ENCODE measurements at regions not wholly inside any gene's neighbourhood (a gene's known extent, or its start where the extent isn't known, plus 50 kb on each side); places are given as distances from the start of the nearest gene placed in this dataset.

- Histone ChIP-seq H3K9me2 (ENCODE audit: insufficient read depth, low read length) (no peaks in the 10 kb centered on the region), H3K4me1 (ENCODE audit: insufficient read depth, low read length, poor library complexity, severe bottlenecking) (no peaks in the 10 kb centered on the region), H3K79me2 (ENCODE audit: insufficient read depth, low read depth, low read length) (no peaks in the 10 kb centered on the region), H3K9me3 (ENCODE audit: low read length) (no peaks in the 10 kb centered on the region), H2AFZ (ENCODE audit: low read length) (no peak overlapping the region), H3K36me3 (ENCODE audit: insufficient read depth, low read length) (no peaks in the 10 kb centered on the region), H4K20me1 (ENCODE audit: insufficient read depth, low read length) (no peaks in the 10 kb centered on the region), H3K27ac (ENCODE audit: low read depth, low read length, poor library complexity, severe bottlenecking) (no peak overlapping the region), H3K4me3 (ENCODE audit: low read depth, low read length, poor library complexity, severe bottlenecking) (no peak overlapping the region), H3K4me2 (ENCODE audit: low read length) (no peak overlapping the region)
- no peak for DNase-seq (ENCODE audit: low spot score)
- intact Hi-C loops (cut with micrococcal nuclease; ENCODE audit: unreplicated experiment), result no loop called here
- ChIA-PET POLR2A (interaction anchor here (0.6 kb wide), 1 partner anchor 69 kb away, joined by 6 read pairs; no protein-coding TSS in a partner anchor), CTCF (ENCODE audit: unreplicated experiment) (no interaction called here)
- no peak for TF ChIP-seq EZH2phosphoT487 (IDR thresholded peaks at IDR 0.05; ENCODE audit: borderline replicate concordance, low read depth, low read length)
- TF ChIP-seq CTCF (conservative IDR thresholded peaks at IDR 0.05; ENCODE audit: low read length), result no peak
- no TSS peak for BruUV-seq (replicated peaks)
Measured at GRCh38 chr4:24368801-24369200, 215.6 kb downstream of the DHX15 start.

DNA sequence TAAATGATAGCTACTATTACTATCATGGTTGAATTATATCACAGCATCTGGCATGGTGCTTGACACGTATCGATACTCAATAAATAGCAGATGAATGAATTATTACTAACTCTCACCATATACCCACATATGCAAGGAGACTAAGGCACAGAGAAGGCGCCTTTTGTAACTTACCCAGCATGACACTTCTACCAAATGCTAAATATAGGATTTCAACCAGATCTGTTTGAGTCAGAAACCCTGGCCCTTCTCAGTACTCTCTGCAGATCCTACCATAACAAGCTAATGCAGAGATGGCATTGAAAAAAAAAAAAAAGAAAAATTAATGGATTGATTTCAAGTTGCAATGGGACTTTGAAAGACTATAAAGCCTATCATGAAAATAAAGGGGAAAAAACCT, 219.5 kb downstream of the DHX15 start:
- DNase-seq (ENCODE audit: low spot score), result no peak
- H3K27ac ChIP-seq (ENCODE audit: low read depth, low read length, poor library complexity, severe bottlenecking), result no peak overlapping the region
- BruUV-seq (replicated peaks), result no TSS peak
- no peaks in the 10 kb centered on the region for H3K36me3 ChIP-seq (ENCODE audit: insufficient read depth, low read length)
- no peaks in the 10 kb centered on the region for H3K4me1 ChIP-seq (ENCODE audit: insufficient read depth, low read length, poor library complexity, severe bottlenecking)
- H3K4me3 ChIP-seq (ENCODE audit: low read depth, low read length, poor library complexity, severe bottlenecking), result no peak overlapping the region
- TF ChIP-seq CTCF (conservative IDR thresholded peaks at IDR 0.05; ENCODE audit: low read length) (no peak), EZH2phosphoT487 (IDR thresholded peaks at IDR 0.05; ENCODE audit: borderline replicate concordance, low read depth, low read length) (no peak)
- no peaks in the 10 kb centered on the region for H4K20me1 ChIP-seq (ENCODE audit: insufficient read depth, low read length)
- intact Hi-C loops (cut with micrococcal nuclease; ENCODE audit: unreplicated experiment), result no loop called here
- no peaks in the 10 kb centered on the region for H3K9me2 ChIP-seq (ENCODE audit: insufficient read depth, low read length)
- H3K9me3 ChIP-seq (ENCODE audit: low read length), result no peaks in the 10 kb centered on the region
- ChIA-PET POLR2A (interaction anchor here (0.7 kb wide), 2 partner anchors 107 to 1605 kb away, joined by 3 read pairs; no protein-coding TSS in a partner anchor), CTCF (ENCODE audit: unreplicated experiment) (no interaction called here)
- H3K4me2 ChIP-seq (ENCODE audit: low read length), result no peak overlapping the region
- H3K79me2 ChIP-seq (ENCODE audit: insufficient read depth, low read depth, low read length), result no peaks in the 10 kb centered on the region
- H2AFZ ChIP-seq (ENCODE audit: low read length), result no peak overlapping the region

GRCh38 chr4:24364249-24364648, 220.1 kb downstream of the DHX15 start:
- DNase-seq (ENCODE audit: low spot score), result no peak
- intact Hi-C loops (cut with micrococcal nuclease; ENCODE audit: unreplicated experiment), result no loop called here
- ChIA-PET POLR2A (interaction anchor here (0.7 kb wide), 1 partner anchor 107 kb away, joined by 3 read pairs; no protein-coding TSS in a partner anchor), CTCF (ENCODE audit: unreplicated experiment) (no interaction called here)
- Histone ChIP-seq H3K4me3 (ENCODE audit: low read depth, low read length, poor library complexity, severe bottlenecking) (no peak overlapping the region), H3K4me2 (ENCODE audit: low read length) (no peak overlapping the region), H3K9me3 (ENCODE audit: low read length) (no peaks in the 10 kb centered on the region), H3K36me3 (ENCODE audit: insufficient read depth, low read length) (no peaks in the 10 kb centered on the region), H3K4me1 (ENCODE audit: insufficient read depth, low read length, poor library complexity, severe bottlenecking) (no peaks in the 10 kb centered on the region), H2AFZ (ENCODE audit: low read length) (no peak overlapping the region), H4K20me1 (ENCODE audit: insufficient read depth, low read length) (no peaks in the 10 kb centered on the region), H3K9me2 (ENCODE audit: insufficient read depth, low read length) (no peaks in the 10 kb centered on the region), H3K27ac (ENCODE audit: low read depth, low read length, poor library complexity, severe bottlenecking) (no peak overlapping the region), H3K79me2 (ENCODE audit: insufficient read depth, low read depth, low read length) (no peaks in the 10 kb centered on the region)
- TF ChIP-seq EZH2phosphoT487 (IDR thresholded peaks at IDR 0.05; ENCODE audit: borderline replicate concordance, low read depth, low read length) (no peak), CTCF (conservative IDR thresholded peaks at IDR 0.05; ENCODE audit: low read length) (no peak)
- BruUV-seq (replicated peaks), result no TSS peak
